Activated naive CD4-positive, alpha-beta T cell treated with anti-CD3 and anti-CD28 coated beads, Interleukin-2, amount 50 U/mL, for 24 hours (primary cell): ENCODE measurements at regions not wholly inside any gene's neighbourhood (a gene's known extent, or its start where the extent isn't known, plus 50 kb on each side); places are given as distances from the start of the nearest gene placed in this dataset.
A peak's percentile ranks its signal among the peaks of the same experiment; 100 is the strongest.
"Not testable (repeated sequence)": the region's sequence is repeated elsewhere in the genome, so short reads cannot be mapped to it uniquely, and the experiment has no call there.

Experiments used
- H3K27ac Mint-ChIP-seq: one replicate; pipeline ENCODE4 v1.8.0; 2021; ENCODE audit warnings: mild to moderate bottlenecking, mixed read lengths
- H3K27me3 Mint-ChIP-seq: one replicate; pipeline ENCODE4 v1.8.0; 2021; ENCODE audit warnings: mixed read lengths
- H3K36me3 Mint-ChIP-seq: one replicate; pipeline ENCODE4 v1.8.0; 2021; ENCODE audit warnings: mixed read lengths
- H3K4me1 Mint-ChIP-seq: one replicate; pipeline ENCODE4 v1.8.0; 2021; ENCODE audit warnings: mixed read lengths
- H3K4me3 Mint-ChIP-seq: one replicate; pipeline ENCODE4 v1.8.0; 2021; ENCODE audit warnings: mild to moderate bottlenecking, mixed read lengths
- H3K9me3 Mint-ChIP-seq: one replicate; pipeline ENCODE4 v1.8.0; 2021; ENCODE audit warnings: mixed read lengths

DNA sequence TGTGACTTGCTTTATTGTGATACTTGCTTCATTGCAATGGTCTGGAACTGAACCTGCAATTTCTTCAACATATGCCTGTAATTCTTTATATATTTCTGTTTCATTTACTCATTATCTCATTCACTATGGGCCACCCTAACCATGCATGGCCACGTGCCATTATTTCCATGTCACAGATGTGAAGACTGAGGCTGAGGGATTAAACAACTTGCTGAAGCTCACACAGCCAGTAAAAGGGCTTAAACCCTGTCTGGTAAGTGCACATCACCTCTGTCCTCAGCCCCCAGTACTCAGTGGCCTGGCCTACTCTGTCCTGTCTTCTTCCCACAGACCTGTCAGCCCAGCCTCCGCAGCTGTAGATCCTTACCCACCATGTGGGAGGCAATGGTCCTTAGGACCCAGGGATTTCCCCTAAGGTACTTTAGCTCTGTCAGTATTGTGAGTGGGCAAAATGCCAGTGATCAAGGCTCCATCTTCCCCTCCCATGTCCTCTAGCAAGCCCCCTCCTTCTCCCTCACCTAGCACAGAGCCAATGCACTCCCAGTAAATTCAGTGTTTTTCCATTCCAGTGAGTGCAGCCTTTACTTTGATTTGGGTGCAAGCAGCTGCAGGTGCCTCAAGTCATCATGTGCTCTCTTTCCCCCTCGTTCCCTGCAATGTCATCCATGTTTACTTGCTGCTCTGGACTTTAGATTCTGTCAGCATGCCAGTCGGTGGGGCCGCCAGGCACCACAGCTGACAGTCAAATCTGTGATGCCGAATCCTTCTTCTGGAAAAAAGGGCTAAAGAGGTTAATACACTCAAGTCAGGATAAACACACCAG lies 228.2 kb upstream of the PROX1 start:
- Mint-ChIP-seq H3K9me3 (no peaks in the 10 kb centered on the region), H3K27ac (no peak overlapping the region), H3K27me3 (no peaks in the 10 kb centered on the region), H3K4me3 (no peak overlapping the region), H3K36me3 (no peaks in the 10 kb centered on the region), H3K4me1 (peaks cover 26% of the 10 kb centered on the region)

DNA sequence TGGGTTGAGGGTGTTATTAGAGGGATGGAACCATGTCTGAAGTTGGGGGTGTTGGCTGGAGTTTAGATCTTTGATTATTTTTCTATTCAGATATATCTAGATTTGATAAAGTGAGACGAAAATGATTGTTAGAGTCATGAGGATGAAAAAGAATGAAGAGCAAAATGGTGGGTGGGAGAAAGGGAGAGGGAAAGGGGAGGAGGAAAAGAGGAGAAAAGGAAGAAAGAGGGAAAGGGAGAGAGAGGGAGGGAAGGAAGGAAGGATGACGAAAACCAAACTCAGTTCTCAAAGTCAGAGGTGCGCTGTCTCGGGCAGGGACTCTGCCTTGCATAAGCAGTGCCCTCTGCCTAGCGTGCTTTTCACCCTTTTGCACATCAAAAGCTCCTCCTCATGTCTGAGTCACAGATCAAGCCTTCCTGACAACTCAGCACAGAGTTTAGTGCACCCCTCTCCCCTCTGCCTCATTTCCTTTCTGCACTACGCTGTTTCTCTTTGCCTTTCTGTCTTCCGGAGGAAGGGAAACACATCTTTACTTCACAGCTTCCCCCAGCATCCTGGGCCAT lies 225.8 kb upstream of the PROX1 start:
- Mint-ChIP-seq H3K4me3 (peak overlapping the region; percentile 76), H3K36me3 (no peaks in the 10 kb centered on the region), H3K27ac (peak overlapping the region; percentile 92), H3K4me1 (peaks cover 26% of the 10 kb centered on the region), H3K27me3 (no peaks in the 10 kb centered on the region), H3K9me3 (no peaks in the 10 kb centered on the region)

DNA sequence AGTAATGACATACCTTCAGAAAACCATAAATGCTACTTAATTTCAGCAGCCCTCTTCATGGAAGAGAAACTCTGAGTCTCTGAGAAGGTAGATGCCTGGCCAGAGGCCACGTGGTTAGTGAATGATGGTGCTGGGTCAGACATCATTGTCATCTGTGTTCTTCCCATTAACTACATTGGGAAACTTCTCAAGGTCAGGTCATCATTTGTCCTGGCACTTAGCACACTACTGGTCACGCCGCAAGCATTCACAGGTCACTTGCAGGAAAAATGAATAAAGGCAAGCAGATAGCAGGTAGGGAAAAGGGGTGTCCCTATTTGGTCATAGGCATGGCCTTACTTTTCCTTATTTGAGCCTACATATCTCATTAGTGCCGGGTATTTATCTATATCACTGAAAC lies 220.1 kb upstream of the PROX1 start:
- H3K27me3 Mint-ChIP-seq = no peaks in the 10 kb centered on the region
- H3K9me3 Mint-ChIP-seq = no peaks in the 10 kb centered on the region
- no peaks in the 10 kb centered on the region for H3K36me3 Mint-ChIP-seq
- no peak overlapping the region for H3K27ac Mint-ChIP-seq
- no peak overlapping the region for H3K4me3 Mint-ChIP-seq
- peaks cover 7% of the 10 kb centered on the region for H3K4me1 Mint-ChIP-seq

DNA sequence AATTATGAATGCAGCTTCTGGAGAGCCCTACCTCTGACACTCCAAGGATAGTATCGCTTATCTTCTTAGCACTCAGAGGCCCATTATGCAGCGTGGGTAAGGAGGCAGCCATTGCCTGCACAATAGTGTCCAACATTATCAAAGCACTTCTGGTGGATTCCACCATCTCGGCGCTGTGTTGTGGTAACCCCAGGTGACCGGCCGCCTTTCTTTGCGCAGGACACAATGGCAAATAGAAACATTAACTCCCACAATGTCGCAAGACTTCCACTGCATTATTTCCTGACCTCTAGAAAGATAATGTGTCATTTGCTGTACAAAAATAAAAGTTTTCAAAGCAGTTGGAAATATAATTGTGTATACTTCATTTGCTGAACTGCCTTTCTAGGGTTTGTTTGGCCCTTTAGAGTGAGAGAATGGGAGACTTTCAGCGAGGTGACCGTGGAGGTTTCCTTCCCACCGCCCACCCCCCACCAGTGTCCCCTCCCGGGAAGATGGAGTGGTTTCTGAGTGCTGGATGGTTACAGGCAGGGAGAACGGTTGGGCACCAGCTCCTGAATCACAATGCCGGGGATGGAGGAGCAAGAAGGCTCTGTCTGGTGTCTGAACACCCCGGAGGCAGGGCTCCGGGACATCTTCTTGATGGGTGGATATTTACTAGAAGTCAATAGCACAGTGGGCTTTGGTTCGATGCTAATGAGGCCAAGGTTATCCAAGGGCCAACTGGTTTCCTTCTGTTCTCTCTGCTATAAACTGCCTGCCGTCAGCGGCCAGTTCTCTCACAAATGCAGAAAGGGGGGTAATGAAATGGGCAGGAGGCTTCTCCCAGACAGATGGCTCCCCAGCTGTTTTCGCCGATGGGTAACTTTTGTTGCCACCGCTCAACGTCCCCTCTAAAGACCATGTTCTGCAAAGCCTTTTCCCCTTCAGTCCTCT lies 215.4 kb upstream of the PROX1 start:
- Mint-ChIP-seq H3K27ac (no peak overlapping the region), H3K36me3 (no peaks in the 10 kb centered on the region), H3K4me1 (peaks cover 3% of the 10 kb centered on the region), H3K27me3 (no peaks in the 10 kb centered on the region), H3K9me3 (no peaks in the 10 kb centered on the region), H3K4me3 (no peak overlapping the region)

DNA sequence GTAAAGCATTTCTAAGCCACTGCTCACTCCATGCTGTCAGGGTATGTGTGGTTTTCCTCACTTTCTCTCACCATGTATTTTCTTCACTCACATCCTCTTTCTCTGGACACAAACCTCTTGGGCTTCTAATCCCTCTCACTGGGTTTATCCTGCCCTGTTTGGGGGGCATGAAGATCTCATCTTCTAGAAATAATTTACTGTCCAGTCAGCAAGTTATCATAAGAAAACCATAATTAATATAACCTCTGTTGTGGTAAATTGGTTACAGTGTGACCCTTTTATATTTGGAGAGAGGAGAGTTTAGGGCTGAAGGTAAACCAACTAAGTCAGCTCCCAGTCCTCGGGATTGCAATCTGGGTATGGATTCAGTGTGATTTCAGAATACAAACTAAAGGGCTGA lies 213.8 kb upstream of the PROX1 start:
- Mint-ChIP-seq H3K4me3 (no peak overlapping the region), H3K36me3 (no peaks in the 10 kb centered on the region)

DNA sequence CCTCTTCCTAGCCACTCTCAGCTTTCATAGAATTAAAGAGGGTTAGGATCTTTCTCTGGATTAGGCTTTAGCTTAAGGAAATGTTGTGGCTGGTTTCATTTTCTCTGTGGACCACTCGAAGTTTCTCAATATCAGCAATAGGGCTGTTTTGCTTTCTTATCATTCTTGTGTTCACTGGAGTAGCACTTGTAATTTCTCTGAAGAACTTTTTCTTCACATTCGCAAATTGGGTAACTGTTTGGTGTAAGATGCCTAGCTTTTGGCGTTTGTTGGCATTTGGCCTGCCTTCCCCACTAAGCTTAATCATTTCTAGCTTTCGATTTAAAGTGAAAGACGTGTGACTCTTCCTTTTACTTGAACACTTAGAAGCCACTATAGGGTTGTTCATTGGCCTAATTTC lies 210.8 kb upstream of the PROX1 start:
- no peak overlapping the region for H3K27ac Mint-ChIP-seq
- H3K27me3 Mint-ChIP-seq = no peaks in the 10 kb centered on the region
- H3K4me1 Mint-ChIP-seq = peaks cover 4% of the 10 kb centered on the region
- no peak overlapping the region for H3K4me3 Mint-ChIP-seq
- H3K9me3 Mint-ChIP-seq = no peaks in the 10 kb centered on the region
- no peaks in the 10 kb centered on the region for H3K36me3 Mint-ChIP-seq

More for the DNA sequence above, 213.8 kb upstream of the PROX1 start:
- Mint-ChIP-seq H3K4me1 (no peaks in the 10 kb centered on the region), H3K27me3 (no peaks in the 10 kb centered on the region), H3K27ac (no peak overlapping the region), H3K9me3 (no peaks in the 10 kb centered on the region)

DNA sequence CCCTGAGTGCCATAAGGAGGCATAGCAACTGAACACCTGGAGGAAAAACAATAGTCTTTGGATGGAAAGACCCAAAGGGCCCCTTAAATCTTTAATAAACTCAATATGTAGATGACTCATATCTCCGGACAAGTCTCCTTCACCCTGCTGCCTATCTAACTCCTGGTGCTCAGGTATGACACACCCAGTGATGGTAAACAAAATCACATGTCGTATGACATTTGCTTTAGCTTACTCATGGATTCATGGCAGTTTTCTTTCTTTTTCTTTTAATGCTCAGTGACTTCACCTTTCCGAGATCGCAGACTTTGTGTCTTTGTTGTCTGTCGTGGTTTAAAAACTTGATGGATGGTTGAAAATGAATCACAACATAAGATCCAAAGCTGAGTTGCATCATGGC lies 208.5 kb upstream of the PROX1 start:
- H3K27me3 Mint-ChIP-seq = no peaks in the 10 kb centered on the region
- H3K36me3 Mint-ChIP-seq = no peaks in the 10 kb centered on the region
- H3K4me1 Mint-ChIP-seq = peaks cover 21% of the 10 kb centered on the region
- no peak overlapping the region for H3K27ac Mint-ChIP-seq
- no peaks in the 10 kb centered on the region for H3K9me3 Mint-ChIP-seq
- H3K4me3 Mint-ChIP-seq = no peak overlapping the region

DNA sequence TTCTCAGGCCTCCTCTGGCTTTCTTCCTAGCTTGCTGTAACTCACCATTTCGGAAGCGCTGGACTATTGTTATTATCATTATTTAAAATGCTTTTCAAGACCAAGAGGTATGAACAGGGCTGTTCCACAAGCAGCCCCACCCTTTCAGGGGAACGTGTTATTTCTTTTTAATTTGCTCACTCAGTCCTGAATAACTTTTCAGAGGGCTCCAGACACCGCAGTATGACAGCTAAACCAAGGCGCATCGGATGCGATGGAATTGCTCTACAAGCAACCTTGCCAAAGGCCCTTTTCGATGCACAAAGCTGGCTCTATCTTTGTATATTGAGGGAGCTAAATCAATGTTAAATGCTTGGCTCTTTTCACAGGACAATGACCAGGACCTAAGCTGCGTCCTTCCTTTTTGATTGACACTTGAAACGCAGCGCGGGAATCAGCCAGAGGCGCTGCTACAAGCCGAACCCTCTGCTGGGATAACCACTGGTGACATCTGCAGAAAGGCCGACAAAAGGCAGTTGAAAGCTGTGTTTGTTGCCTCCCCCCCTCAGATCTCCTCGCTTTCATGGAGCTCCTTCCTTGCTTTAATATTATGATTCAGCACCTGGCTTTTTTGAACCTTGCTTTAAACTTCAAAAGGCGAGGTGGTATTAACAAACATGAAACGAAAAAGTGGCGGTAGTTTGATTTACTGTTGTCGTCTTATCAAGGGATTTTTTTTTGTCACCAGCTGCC lies 204.7 kb upstream of the PROX1 start:
- H3K27me3 Mint-ChIP-seq = no peaks in the 10 kb centered on the region
- peak overlapping the region; percentile 49 for H3K4me3 Mint-ChIP-seq
- H3K4me1 Mint-ChIP-seq = peaks cover 30% of the 10 kb centered on the region
- H3K27ac Mint-ChIP-seq = no peak overlapping the region
- no peaks in the 10 kb centered on the region for H3K36me3 Mint-ChIP-seq
- no peaks in the 10 kb centered on the region for H3K9me3 Mint-ChIP-seq

DNA sequence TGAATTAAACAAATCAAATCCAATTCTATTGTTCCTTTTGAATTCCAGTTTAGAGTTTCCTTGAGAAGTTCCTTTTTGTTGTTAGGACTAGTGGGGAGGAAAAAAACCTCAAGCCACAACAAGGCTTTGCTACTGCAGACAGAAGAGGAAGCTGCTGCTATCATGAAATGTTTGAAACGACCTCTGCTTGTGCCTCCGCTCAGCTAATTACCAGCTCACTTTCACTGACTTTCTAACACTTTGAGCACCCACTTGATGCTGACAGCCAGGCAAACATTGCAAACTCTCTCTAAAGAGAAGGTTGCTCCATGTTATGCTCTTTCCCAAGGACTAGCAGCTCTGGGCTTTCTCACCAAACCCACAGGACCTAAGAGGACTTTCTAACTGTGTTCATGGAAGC lies 203.9 kb upstream of the PROX1 start:
- H3K27me3 Mint-ChIP-seq = no peaks in the 10 kb centered on the region
- H3K9me3 Mint-ChIP-seq = no peaks in the 10 kb centered on the region
- no peak overlapping the region for H3K27ac Mint-ChIP-seq
- H3K4me3 Mint-ChIP-seq = peak overlapping the region; percentile 69
- no peaks in the 10 kb centered on the region for H3K36me3 Mint-ChIP-seq
- H3K4me1 Mint-ChIP-seq = peaks cover 30% of the 10 kb centered on the region

DNA sequence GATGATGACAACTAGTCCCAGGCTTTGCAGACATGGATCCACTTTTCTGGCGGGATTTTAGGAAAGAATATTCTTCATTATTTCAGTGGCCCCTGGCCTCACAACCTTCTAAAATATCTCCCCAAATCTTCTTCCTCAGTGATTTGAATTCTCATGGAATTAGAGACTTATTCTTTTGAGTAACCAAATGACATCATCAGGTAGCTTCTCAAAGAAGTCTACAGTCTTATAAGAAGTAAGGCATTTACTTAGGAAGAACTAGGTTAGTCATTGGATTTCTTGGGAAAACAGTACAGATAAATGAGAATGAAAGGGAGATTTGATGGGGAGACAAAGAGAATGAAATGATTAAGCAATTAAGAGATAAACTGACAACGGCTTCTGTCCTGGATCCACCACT lies 201.1 kb upstream of the PROX1 start:
- Mint-ChIP-seq H3K4me3 (no peak overlapping the region), H3K27me3 (no peaks in the 10 kb centered on the region), H3K27ac (no peak overlapping the region), H3K9me3 (no peaks in the 10 kb centered on the region), H3K4me1 (peaks cover 27% of the 10 kb centered on the region), H3K36me3 (no peaks in the 10 kb centered on the region)

DNA sequence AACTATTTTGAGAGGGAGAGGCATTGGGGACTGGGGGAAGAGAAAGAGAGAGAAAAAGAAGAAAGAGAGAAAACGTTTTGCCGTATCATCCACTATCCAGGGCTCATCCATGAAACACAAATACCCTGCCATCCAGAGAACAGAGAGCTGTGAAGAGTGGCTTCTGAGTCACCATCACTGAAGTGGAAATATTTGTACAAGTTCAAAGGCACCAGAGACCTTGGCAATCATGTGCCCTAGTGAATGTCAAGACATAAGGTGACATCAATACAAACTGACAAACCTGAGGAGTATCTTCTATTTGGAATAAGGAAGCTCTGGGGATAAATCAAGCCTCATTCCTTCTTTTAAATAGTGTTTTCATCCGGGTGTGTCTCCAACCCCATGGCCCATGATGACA lies 197.2 kb upstream of the PROX1 start:
- no peaks in the 10 kb centered on the region for H3K27me3 Mint-ChIP-seq
- H3K4me1 Mint-ChIP-seq = no peaks in the 10 kb centered on the region
- no peaks in the 10 kb centered on the region for H3K36me3 Mint-ChIP-seq
- no peaks in the 10 kb centered on the region for H3K9me3 Mint-ChIP-seq
- H3K27ac Mint-ChIP-seq = no peak overlapping the region
- H3K4me3 Mint-ChIP-seq = no peak overlapping the region

DNA sequence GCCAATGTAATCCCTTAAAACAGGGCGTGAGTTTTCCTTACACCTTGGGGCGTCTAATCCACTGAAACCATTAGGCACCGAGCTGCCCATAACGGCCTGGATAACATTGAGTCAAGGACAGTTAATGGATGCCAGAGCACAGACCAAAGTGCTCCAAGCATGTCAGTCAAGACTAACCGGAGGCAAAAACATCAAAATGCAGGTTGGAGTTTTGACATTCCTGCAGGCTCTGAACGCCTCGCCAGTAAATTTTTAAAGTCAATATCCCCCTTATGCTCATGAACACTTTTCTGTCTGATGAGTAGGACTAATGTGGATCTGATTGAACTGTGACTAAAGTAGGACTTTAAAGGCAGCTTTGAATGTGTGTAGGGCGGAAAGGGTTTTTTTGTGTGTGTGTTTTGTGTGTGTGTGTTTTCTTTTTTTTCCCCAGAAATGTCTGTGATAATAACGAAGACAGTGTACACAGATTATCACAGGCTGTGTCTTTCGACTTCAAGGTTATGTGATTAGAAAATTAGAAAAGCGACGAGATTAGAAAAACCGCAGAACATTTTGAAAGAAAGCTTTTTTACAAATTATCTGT lies 194.2 kb upstream of the PROX1 start:
- no peaks in the 10 kb centered on the region for H3K9me3 Mint-ChIP-seq
- H3K4me3 Mint-ChIP-seq = no peak overlapping the region
- H3K4me1 Mint-ChIP-seq = peaks cover 14% of the 10 kb centered on the region
- no peaks in the 10 kb centered on the region for H3K36me3 Mint-ChIP-seq
- H3K27ac Mint-ChIP-seq = no peak overlapping the region
- no peaks in the 10 kb centered on the region for H3K27me3 Mint-ChIP-seq

DNA sequence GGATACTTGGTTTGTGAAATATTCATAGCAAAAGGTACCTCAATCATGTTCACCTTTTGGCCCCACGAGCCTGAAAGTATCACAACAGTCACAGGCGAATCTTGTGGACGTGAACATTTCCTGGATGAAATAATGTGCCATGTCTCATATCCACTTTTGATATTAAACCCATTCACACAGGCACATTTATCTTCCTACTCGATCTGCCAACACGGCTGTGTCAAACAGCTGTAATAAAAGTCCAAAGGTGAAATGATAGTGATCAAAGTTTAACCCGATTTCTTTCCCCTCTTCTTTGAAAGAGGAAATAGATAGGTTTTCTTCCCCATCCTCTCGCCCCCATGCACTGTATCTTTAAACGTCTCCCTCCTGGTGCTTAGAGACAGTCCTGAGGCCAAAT lies 191.2 kb upstream of the PROX1 start:
- Mint-ChIP-seq H3K4me3 (no peak overlapping the region), H3K27me3 (no peaks in the 10 kb centered on the region), H3K4me1 (peaks cover 14% of the 10 kb centered on the region), H3K36me3 (no peaks in the 10 kb centered on the region), H3K9me3 (no peaks in the 10 kb centered on the region), H3K27ac (no peak overlapping the region)

DNA sequence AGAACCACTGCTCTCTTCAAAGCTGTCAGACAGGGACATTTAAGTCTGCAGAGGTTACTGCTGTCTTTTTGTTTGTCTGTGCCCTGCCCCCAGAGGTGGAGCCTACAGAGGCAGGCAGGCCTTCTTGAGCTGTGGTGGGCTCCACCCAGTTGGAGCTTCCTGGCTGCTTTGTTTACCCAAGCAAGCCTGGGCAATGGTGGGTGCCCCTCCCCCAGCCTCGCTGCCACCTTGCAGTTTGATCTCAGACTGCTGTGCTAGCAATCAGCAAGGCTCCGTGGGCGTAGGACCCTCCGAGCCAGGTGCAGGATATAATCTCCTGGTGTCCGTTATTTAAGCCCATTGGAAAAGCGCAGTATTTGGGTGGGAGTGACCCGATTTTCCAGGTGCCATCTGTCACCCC lies 179.5 kb upstream of the PROX1 start:
- Mint-ChIP-seq H3K4me1 (peaks cover 23% of the 10 kb centered on the region), H3K9me3 (peaks cover 14% of the 10 kb centered on the region)
- H3K4me3 Mint-ChIP-seq, H3K36me3 Mint-ChIP-seq, H3K27ac Mint-ChIP-seq, H3K27me3 Mint-ChIP-seq: not testable (repeated sequence)

DNA sequence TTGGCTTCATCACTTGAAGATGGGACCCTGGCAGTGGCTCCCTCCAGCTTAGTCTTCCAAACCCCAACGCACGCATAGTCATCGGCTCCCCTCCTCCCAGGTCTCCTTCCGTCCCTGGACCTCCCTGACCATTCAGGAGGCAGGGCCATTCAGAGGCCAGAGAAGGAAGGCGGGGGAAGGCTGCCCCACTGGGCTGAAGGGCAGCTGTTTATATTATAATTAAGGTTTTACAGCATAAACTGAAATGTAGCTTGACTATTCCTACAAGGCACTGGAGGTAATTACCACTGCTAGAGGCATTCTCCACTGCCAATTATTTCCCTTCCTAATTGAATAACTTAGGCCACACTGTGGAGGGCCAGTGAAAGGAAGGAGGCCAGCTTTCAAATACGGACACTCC lies 170.6 kb upstream of the PROX1 start:
- Mint-ChIP-seq H3K27ac (no peak overlapping the region), H3K36me3 (no peaks in the 10 kb centered on the region), H3K4me1 (peaks cover 3% of the 10 kb centered on the region), H3K27me3 (no peaks in the 10 kb centered on the region), H3K4me3 (no peak overlapping the region), H3K9me3 (no peaks in the 10 kb centered on the region)
